GM18867 (cell line): ENCODE measurements at regions not wholly inside any gene's neighbourhood (a gene's known extent, or its start where the extent isn't known, plus 50 kb on each side); places are given as distances from the start of the nearest gene placed in this dataset.
"Not testable (repeated sequence)": the region's sequence is repeated elsewhere in the genome, so short reads cannot be mapped to it uniquely, and the experiment has no call there.

ENCODE experiments used
- ATAC-seq: cut with Tn5 transposase; IDR thresholded peaks from one replicate; pipeline ENCODE4 v1.9.1; 2021; ENCODE audit warnings: mild to moderate bottlenecking, moderate library complexity; ENCODE audit not compliant: unreplicated experiment

DNA sequence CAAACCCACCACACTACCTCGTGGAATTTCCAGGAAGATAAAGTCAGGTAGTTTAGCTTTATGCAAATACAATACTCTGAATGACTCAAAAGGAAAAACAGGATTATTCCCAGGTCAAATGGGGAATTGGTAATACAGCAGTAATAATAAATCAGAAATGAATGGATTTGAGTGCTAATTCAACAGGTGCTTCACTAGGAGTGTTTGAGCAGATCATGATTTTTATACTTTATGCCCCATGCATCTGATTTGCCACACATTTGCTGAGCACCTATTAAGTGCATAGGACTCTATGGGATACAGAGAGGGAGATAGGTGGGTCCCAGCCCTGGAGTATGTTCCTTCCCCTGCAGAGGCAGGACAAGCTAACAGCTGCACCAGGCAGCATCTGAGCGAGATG lies 381.4 kb upstream of the PODXL start:
- no peak for ATAC-seq

- ATAC-seq: no peak
Observed at GRCh38 chr7:131935180-131935579, 378.8 kb upstream of the PODXL start.

DNA sequence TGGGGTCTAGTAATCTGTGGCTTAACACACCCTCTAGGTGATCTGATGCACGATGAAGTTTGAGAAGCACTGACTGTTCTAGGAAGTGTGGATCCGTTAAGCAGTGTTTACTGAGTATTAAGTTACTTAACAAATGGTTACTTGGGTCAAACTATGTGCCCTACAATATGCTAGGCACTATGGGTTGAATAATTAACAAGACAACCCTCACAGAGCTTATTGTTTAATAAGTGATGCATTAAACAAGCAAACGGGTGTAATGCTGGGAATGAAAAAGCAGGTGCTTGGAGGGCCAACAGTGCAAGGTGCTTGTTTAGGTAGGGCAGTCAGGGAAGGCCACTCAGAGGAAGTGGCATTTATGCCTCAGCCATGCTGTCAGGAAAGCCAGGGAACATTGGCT lies 378.0 kb upstream of the PODXL start:
- ATAC-seq: no peak

GRCh38 chr7:131933751-131934289 lies 377.4 kb upstream of the PODXL start:
- ATAC-seq: no peak

DNA sequence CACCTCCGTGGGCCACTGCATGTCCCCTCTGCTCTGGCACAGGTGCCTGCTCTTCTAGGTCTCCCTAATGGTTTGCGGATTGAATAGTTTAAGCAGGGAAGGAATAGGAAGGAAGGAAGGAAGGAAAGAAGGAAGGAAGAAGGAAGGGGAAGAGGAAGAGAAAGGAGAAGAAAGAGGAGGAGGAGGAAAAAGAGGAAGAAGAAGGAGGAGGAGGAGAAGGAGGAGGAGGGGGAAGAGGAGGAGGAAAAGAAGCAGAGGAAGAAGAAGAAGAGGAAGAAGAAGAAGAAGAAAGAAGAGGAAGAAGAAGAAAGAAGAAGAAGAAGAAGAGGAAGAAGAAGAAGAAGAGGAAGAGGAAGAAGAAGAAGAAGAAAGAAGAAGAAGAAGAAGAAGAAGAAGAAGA lies 376.8 kb upstream of the PODXL start:
- not testable (repeated sequence) for ATAC-seq

- no peak for ATAC-seq
Observed at GRCh38 chr7:131932271-131932670, 375.8 kb upstream of the PODXL start.

DNA sequence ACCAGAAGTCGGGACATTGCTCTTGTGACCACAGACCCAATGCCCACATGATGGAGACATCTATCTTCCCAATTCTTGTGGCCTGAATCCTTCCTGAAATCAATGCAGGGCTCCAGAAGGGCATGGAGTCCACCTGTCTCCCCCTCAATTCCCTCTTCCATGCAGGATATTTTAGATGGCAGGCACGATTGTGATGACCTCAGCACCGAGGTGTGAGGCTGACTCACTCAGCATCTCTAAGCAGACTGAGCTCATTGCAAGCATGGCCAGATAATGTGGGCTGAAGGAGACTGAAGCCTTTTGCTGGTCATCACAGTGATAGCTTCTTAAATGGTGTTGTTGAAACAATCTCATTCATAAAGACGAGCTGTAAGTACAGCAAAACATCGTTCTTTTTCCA lies 374.9 kb upstream of the PODXL start:
- ATAC-seq: no peak

DNA sequence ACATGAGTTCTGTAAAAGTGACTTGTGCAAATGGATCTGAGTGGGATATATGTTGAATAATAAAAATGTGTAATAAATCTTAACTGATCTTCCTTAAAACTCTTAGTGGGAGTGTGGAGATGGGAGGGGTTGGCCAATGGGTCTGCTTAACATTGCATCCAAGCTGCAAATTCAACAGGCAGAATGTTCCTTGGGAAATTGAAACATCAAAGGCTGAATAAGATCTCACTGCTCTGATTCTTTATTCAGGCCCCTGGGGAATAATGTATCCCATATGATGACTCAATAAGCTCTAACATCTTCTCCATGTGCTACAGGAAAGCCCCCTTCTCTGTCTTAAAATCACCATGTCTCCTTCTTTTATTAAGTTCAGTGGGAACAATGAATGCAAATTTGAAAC lies 373.2 kb upstream of the PODXL start:
- no peak for ATAC-seq

GRCh38 chr7:131927770-131928423 lies 371.5 kb upstream of the PODXL start:
- ATAC-seq: no peak

- no peak for ATAC-seq
Observed at GRCh38 chr7:131925636-131926035, 369.2 kb upstream of the PODXL start.

DNA sequence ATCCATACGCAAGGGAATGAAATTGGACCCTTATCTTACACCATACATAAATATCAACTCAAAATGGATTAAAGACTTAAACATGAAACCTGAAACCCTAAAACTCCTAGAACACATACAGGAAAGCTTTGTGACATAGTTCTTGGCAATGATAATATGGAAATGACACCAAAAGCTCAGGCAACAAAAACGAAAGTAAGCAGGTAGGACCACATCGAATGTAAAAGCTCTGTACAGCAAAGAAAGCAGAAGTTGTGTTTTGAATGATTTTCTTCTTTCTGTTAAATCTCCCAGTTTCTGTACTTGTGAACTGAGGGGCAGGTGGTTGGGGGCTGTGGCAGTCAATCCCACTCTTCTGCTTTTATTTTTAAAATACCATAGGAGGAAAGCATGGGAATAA lies 368.4 kb upstream of the PODXL start:
- ATAC-seq: no peak

DNA sequence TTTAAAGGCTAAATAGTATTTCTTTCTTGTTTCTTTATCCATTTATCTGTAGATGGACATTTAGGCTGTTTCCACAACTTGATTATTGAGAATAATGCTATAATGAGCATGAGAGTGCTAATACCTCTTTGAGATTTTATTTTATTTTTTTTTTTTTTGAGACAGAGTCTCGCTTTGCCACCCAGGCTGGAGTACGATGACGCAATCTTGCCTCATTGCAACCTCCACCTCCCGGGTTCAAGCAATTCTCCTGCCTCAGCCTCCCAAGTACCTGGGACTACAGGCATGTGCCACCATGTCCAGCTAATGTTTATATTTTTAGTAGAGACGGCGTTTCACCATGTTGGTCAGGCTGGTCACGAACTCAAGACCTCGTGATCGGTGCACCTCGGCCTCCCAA lies 366.5 kb upstream of the PODXL start:
- ATAC-seq: not testable (repeated sequence)

GRCh38 chr7:131921016-131921415 lies 364.6 kb upstream of the PODXL start:
- no peak for ATAC-seq

GRCh38 chr7:131919920-131920709 lies 363.7 kb upstream of the PODXL start:
- ATAC-seq: no peak

DNA sequence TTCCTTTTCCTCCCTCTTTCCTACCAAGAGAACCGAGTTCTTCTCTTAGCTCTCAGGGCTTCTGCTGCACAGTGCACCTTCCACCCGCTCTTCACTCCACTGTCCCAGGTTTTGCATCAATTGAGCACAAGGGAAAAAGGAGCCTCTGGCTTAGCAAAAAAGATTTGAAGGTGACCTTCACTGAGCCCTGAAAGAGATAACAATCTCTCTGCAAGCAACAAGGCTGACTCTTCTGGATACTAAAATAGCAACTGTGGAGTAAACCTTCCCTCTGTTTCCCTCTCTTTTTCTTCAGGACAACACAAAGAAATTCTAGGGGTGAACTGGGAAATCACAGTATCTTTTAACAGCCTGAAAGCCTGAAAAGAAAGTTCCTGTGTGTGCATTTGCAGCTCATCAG lies 354.7 kb upstream of the PODXL start:
- no peak for ATAC-seq

GRCh38 chr7:131909151-131909768 lies 352.8 kb upstream of the PODXL start:
- ATAC-seq: no peak

DNA sequence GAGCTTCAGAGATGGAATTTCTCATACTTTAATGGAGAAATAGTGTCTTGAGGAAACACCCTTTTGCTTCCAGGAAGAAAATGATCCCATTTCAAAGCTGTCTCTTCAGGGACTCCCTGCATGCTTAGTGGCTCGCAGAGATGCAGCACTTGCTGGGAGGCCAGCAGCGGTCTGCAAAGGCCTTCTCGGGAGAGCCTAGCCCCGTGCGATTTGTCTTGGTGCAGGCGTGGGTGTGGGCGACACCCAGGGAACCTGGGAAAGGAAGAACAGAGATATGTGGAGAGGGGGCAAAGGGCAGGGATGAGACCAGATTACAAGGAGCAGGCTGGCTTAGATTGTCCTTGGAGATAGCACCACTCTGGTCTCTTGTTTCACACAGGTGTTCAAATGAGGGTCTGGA lies 352.3 kb upstream of the PODXL start:
- ATAC-seq: no peak

- ATAC-seq: no peak
Observed at GRCh38 chr7:131905471-131905973, 349.1 kb upstream of the PODXL start.

- no peak for ATAC-seq
Observed at GRCh38 chr7:131904760-131905327, 348.4 kb upstream of the PODXL start.

GRCh38 chr7:131903315-131903714 lies 346.9 kb upstream of the PODXL start:
- no peak for ATAC-seq

DNA sequence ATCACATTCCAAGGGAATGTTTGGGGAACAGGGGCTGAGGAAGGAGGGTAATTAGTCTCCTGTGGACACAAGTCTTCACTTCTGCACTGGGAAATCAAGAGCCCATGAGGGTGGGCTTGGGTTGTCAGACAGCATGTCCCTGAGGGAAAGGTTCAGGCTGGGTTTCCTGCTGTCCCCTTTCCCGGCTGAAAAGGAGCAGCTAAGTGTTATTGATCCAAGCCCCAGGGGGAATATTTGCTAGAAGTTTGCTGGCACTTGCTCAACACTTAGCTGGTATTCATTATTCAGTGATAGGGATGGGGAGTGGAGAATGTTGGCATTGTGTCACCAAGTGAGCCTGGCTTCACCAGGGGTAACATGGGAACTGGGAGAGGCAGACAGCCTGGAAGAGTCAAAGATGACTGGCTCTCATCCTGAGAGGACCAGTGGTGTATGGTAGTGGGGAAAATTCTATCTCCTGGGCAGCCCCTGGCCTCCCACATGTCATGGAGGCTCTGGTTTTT lies 344.4 kb upstream of the PODXL start:
- ATAC-seq: no peak
